Fibroblast of skin of right biceps (primary cell): ENCODE measurements at regions not wholly inside any gene's neighbourhood (a gene's known extent, or its start where the extent isn't known, plus 50 kb on each side); places are given as distances from the start of the nearest gene placed in this dataset.

ENCODE experiments used
- DNase-seq: peaks from one replicate; pipeline ENCODE4 v3.0.0-alpha.2; 2013

GRCh38 chr16:6558661-6559060, 774.0 kb upstream of the RBFOX1 start:
- DNase-seq: no peak

DNA sequence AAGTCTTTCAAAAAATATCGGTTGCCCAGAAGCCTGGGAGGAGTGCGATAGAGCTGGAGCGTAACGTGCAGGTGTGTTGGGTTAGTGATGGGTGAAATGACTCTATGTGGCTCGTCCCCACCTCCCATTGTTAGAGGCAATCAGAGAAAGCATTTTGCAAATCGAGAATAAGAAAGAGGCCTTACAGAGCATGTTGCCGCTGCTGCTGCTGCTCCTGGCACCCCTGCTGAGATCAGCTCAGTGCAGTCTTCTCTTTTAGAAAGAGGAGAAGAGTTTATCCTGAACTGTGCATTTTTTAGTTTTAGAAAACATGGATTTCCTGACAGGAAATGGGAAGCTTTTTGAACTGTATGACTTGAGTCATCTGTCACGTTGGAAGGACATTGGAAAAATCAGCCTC, 774.5 kb upstream of the RBFOX1 start:
- no peak for DNase-seq

DNA sequence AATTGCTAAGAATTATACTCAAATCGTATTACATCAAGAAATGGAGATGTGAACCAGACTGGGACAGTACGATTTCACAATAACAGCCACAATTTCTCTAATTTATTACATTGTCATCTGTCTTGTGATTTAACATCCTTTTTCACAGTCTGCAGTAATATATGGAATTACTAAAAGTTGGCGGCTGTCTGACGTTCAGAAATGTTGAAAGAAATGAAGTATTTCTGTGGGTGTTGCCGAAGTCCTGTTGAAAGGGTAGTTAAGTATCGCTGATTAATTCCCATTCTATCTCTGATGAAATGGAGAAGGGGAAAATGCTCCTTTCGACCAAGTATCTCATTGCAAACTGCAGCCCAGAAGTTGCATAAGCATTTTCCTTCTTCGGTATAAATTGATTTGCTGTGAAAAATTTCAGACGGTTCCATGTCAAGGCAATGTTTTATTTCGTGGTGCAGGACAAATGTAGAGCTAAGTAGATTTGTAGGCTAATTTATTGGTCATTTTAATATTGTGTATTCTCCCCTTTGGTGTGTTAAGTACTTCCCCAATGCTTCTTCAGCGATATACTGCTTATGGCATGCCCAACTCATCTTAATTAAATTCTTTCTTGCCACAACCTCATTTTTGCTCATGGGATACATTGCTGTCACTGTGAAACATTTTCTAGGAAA, 775.2 kb upstream of the RBFOX1 start:
- no peak for DNase-seq

- DNase-seq: no peak
Observed at GRCh38 chr16:6549415-6549814, 783.2 kb upstream of the RBFOX1 start.

- no peak for DNase-seq
Observed at GRCh38 chr16:6548507-6548906, 784.1 kb upstream of the RBFOX1 start.

GRCh38 chr16:6547131-6547530, 785.5 kb upstream of the RBFOX1 start:
- DNase-seq: no peak

DNA sequence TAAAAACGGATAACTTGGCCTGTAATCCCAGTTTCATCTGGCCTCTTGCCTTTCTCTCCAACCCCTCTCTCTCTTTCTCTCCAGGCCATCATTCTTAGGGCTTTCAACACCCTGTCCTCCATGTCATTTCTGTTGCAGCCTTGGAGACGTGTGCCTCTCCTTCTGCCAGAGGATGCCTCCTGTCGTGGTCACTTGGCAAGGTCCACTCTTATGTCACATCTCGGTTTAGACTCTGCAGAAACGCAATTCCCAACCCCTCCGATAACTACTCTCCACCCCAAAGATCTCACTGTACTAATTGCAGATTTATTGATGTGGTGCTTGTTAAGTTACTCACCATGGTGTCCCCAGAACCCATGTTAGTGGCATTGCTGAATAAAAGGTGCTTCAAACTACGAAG, 787.3 kb upstream of the RBFOX1 start:
- no peak for DNase-seq

- no peak for DNase-seq
Observed at GRCh38 chr16:6541267-6541666, 791.4 kb upstream of the RBFOX1 start.

DNA sequence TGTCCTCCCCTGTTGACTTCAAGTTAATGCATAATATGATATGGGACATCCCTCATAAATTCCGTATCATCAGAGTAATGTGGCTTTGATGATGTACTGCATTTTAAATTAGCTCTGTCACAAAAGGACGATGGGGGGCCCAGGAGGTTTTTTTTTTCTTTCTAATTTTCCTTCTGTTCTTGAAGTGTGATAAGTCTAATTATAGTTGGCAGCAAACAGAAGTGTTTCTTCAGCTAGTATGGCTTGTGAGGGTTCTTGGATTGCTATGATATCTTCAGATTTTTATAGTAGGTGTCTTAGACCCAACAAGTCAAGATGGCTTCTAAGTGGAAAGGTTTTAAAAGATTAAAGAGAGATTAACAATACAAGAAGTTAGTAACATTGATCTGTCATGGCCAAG, 796.2 kb upstream of the RBFOX1 start:
- no peak for DNase-seq

GRCh38 chr16:6531067-6531466, 801.6 kb upstream of the RBFOX1 start:
- DNase-seq: no peak

DNA sequence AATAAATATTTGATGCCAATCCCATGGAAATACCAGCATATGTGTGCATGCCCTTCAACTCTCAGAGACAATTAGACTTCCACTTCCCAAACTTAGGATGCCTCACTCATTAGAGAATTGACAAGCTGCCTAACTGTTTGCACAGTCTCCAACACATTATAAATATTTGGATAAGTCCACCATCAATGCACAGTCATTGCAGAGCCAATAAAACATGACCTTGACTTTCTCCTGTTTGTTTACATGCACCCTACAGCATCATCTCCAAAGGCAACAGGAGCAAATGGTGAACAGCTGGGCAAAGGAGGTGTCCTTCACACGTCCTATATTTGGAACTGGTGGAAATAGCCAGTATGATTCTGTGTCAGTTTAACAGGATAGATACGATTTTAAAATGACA, 804.4 kb upstream of the RBFOX1 start:
- no peak for DNase-seq

GRCh38 chr16:6527646-6528045, 805.0 kb upstream of the RBFOX1 start:
- no peak for DNase-seq

- no peak for DNase-seq
Observed at GRCh38 chr16:6524501-6524900, 808.1 kb upstream of the RBFOX1 start.

DNA sequence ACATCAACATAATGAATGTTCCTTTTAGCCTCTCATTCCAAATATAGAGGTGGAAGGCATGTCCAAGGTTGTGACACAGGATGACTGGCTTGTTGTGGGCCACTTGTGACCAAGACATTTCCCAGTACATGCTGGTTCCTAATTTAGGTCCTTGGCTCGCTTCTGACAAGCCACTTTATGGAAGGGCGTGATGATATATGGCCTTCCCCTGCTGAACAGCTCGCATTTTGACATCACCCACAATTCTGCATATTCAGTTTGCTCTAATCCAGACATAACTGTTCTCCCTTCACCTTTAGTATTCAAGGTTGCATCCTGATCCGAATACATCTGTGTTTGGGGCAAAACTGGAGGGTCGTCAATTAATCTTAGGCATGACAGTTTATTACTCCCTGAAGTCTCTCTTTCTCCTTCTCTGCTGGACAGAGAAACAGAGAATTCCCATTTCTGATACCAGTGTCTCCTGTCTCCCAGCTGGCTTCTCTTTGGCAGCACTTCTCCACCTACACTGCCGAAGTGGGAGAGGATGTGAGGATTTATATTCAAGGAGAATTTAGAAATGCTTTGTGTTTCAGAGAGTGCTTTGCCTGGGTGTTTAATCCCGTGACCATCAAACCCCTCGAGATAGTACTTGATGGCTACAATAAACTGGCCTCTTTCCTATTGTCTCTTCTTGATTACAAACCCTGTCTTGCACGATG, 815.5 kb upstream of the RBFOX1 start:
- DNase-seq: no peak

DNA sequence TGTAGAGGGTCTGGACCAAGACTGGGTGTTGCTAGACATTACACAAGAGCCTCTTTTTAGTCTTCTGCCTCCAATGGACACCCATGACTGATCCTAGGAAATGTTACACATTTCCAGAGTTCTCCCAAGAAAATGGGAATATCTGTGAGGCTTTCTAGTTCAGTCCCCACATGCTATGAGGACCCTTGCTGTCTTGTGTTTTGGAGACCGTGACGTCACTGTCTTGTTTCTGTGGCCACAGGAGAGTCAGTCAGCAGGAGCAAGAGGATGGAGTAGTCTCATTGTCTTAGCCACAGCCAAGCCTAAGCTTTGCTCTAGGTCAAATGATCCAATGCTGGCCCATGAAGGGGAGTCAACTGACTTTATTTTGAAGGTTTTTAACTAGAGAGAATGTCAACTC, 820.1 kb upstream of the RBFOX1 start:
- no peak for DNase-seq

DNA sequence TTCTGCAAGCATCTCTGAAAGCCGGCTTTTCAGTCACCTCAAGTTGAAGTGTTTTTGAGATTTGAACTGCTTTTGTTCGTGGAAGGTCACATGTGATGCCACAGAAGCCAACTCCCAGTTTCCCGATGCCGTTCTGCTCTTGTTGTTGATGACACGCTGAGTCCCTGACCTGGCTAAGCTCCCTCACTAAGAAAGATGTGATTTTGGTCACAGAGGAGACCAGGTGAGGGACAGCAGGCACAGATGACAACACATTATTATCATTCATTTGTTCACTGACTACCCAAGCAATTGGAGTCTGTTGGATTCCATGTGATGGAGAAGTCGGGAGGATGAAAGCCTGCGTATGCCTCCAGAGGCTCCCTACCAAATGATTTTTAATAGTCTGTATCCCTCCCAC, 822.4 kb upstream of the RBFOX1 start:
- no peak for DNase-seq

DNA sequence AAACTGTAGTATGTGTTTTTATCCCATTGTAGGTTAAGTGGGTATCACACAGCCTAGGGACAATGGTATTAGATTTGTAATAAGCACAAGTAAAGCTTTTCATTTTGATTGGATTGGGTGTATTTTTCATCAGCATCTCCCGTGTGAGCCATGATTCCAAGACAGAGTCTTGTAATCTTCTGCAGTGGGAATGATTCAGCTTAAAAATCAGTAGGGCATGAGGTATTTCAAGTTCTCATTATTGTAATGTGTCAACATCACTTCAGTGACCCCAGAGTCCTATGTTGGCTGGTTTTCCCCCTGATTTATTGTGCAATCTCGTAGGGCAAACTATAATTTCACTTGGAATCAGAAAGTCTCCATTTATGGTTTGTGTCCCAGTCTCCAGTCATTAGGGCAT, 833.2 kb upstream of the RBFOX1 start:
- DNase-seq: no peak

GRCh38 chr16:6498858-6499257, 833.8 kb upstream of the RBFOX1 start:
- no peak for DNase-seq

DNA sequence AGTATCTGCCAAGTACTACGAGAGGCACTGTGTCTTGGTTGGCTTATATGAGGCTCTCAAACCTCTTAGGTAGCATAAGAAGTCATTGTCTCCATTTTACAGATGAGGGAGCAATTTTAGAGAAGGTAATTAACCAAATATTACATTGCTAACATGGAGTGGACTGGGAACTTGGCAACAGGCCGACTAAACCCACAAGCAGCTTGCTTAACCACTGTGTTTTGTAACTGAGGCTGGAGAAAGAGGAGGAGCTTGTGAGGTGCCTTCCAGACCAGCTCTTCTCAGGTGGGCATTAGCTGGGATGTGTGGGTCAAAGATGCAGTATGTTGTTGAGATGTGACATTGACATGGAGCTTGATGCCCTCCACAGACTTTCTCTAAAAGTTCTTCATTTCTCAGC, 835.6 kb upstream of the RBFOX1 start:
- DNase-seq: no peak

DNA sequence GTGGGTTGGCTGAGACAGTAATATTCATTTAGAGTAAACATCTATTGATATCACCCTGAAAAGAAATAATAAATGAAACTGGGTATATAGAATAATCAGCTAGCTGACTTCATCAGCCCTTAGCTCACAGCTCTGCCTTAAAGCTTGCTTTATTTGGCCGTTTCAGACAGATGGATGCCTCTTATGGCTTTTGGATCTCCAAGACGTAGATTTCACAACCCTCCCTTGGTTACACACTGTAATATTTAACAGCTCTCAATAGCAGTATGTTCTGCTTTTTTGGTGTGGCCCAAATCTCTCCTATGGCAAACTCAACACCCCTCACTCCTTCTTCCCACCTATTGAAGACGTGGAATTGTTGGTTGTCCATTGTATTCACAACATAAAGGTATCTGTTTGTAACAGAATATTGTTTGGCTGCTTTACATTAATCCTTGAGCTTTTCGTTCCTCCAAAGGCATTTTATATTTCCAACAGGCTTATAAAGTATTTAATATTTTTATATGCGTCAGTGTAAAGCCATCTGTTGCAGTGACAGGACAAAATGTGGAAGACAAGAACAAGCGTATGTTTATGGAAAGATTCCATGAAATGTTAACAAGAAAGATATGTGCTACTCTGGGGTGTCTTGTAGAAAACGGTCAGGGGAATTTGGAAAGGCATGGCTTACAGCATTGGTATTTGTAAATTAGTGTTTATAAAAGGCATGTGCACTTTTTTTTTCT, 837.0 kb upstream of the RBFOX1 start:
- DNase-seq: no peak

DNA sequence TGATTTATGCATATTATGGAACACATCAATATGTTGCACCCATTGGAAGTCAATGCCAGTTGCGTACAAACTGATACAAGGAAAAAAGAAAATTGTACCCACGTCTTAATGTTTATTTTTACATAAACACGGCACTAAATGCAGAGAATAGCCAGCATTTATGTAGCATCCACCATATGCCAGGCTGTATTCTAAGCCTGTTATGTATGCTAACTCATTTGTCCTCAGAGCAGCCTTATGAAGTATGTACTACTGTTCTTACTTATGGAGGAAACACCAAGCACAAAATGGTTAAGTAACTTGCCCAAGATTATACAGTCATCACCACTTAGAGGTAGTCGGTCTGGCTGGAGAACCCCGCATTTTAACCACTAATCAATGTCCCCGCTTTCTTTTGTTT, 837.9 kb upstream of the RBFOX1 start:
- no peak for DNase-seq

- DNase-seq: no peak
Observed at GRCh38 chr16:6493555-6493954, 839.1 kb upstream of the RBFOX1 start.

- DNase-seq: no peak
Observed at GRCh38 chr16:6492742-6493141, 839.9 kb upstream of the RBFOX1 start.

GRCh38 chr16:6484935-6485334, 847.7 kb upstream of the RBFOX1 start:
- DNase-seq: no peak
